ENCODE measurements at regions not wholly inside any gene's neighbourhood (a gene's known extent, or its start where the extent isn't known, plus 50 kb on each side); places are given as distances from the start of the nearest gene placed in this dataset.

DNA sequence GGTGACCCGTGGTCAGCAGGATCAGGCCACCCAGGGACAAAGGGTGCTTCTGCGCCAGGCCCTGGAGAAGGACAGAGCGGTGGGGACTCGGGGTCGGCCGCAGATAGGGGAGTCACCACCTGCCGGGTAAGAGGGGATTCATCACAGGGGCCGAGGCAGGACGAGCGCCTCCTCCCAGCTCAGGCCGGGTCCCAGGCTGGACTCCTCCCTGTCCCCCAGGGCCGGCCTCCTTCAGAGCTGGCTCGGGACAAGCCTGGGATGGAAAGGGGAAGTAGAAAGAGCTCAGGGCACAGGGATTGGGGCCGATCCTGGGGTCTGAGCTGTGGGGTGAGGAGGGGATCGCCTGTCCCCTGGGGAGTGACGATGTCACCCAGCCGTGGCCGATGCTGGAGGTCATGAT lies 139.4 kb downstream of the GPCPD1 start:
- TF ChIP-seq SUZ12 (IDR thresholded peaks at IDR 0.05; ENCODE audit: extremely low read depth, insufficient read depth, insufficient read length) (no peak), YY1 (IDR thresholded peaks at IDR 0.05; ENCODE audit: insufficient read depth, insufficient read length) (no peak)
